H9 (cell line): ENCODE measurements at regions not wholly inside any gene's neighbourhood (a gene's known extent, or its start where the extent isn't known, plus 50 kb on each side); places are given as distances from the start of the nearest gene placed in this dataset.

Experiments used
- DNase-seq: peaks from one replicate; pipeline ENCODE4 v3.0.0-alpha.2; 2017
- H2AFZ ChIP-seq: one replicate; pipeline ENCODE4 v1.6.1; 2013; ENCODE audit warnings: mild to moderate bottlenecking, low read length, control low read depth, moderate library complexity
- H2AK5ac ChIP-seq: 2 replicates; pipeline ENCODE4 v1.6.1; 2013; ENCODE audit warnings: low read length, control low read depth, mixed read lengths; ENCODE audit not compliant: insufficient read length
- H2BK120ac ChIP-seq: one replicate; pipeline ENCODE4 v1.6.1; 2013; ENCODE audit warnings: low read depth, mild to moderate bottlenecking, low read length, control low read depth, inconsistent platforms; ENCODE audit not compliant: poor library complexity, severe bottlenecking
- H2BK12ac ChIP-seq: 2 replicates; pipeline ENCODE4 v1.6.1; 2013; ENCODE audit warnings: low read length, control low read depth, mixed read lengths, low read depth; ENCODE audit not compliant: insufficient read length
- H2BK15ac ChIP-seq: 2 replicates; pipeline ENCODE4 v1.6.1; 2013; ENCODE audit warnings: low read depth, low read length, control low read depth
- H2BK20ac ChIP-seq: one replicate; pipeline ENCODE4 v1.6.1; 2013; ENCODE audit warnings: low read depth, mild to moderate bottlenecking, low read length, control low read depth, inconsistent platforms; ENCODE audit not compliant: poor library complexity, severe bottlenecking
- H2BK5ac ChIP-seq: 2 replicates; pipeline ENCODE4 v1.6.1; 2013; ENCODE audit warnings: low read length, control low read depth, mixed read lengths; ENCODE audit not compliant: insufficient read length
- H3K14ac ChIP-seq: 2 replicates; pipeline ENCODE4 v1.6.1; 2013; ENCODE audit warnings: low read length, control low read depth; ENCODE audit not compliant: insufficient read depth
- H3K18ac ChIP-seq: 2 replicates; pipeline ENCODE4 v1.6.1; 2013; ENCODE audit warnings: low read depth, mild to moderate bottlenecking, mixed read lengths, low read length, control low read depth; ENCODE audit not compliant: insufficient read length
- H3K23ac ChIP-seq: 2 replicates; pipeline ENCODE4 v1.6.1; 2013; ENCODE audit warnings: low read length, control low read depth, mixed read lengths, low read depth; ENCODE audit not compliant: insufficient read length
- H3K23me2 ChIP-seq: 2 replicates; pipeline ENCODE4 v1.6.1; 2013; ENCODE audit warnings: low read depth, mild to moderate bottlenecking, mixed read lengths, low read length, control low read depth; ENCODE audit not compliant: insufficient read length, poor library complexity, severe bottlenecking
- H3K27ac ChIP-seq: 2 replicates; pipeline ENCODE4 v1.5.1; 2013; ENCODE audit warnings: low read length, control low read depth, mixed read lengths, low read depth; ENCODE audit not compliant: insufficient read length
- H3K27me3 ChIP-seq: 2 replicates; pipeline ENCODE4 v1.6.1; 2013; ENCODE audit warnings: low read length, control low read depth, inconsistent platforms; ENCODE audit not compliant: insufficient read depth
- H3K4ac ChIP-seq: 2 replicates; pipeline ENCODE4 v1.6.1; 2013; ENCODE audit warnings: low read depth, mild to moderate bottlenecking, control low read depth, inconsistent platforms, low read length, moderate library complexity
- H3K4me1 ChIP-seq: 2 replicates; pipeline ENCODE4 v1.6.1; 2013; ENCODE audit warnings: low read length, control low read depth, inconsistent platforms; ENCODE audit not compliant: insufficient read depth
- H3K4me2 ChIP-seq: 2 replicates; pipeline ENCODE4 v1.6.1; 2013; ENCODE audit warnings: low read length, control low read depth, mixed read lengths; ENCODE audit not compliant: insufficient read length, insufficient read depth
- H3K56ac ChIP-seq: 2 replicates; pipeline ENCODE4 v1.6.1; 2013; ENCODE audit warnings: low read depth, mild to moderate bottlenecking, mixed read lengths, low read length, control low read depth; ENCODE audit not compliant: insufficient read length
- H3K79me1 ChIP-seq: 2 replicates; pipeline ENCODE4 v1.6.1; 2013; ENCODE audit warnings: low read depth, mild to moderate bottlenecking, moderate library complexity, low read length, control low read depth, inconsistent platforms; ENCODE audit not compliant: insufficient read depth, poor library complexity, severe bottlenecking
- H3K79me2 ChIP-seq: 2 replicates; pipeline ENCODE4 v1.6.1; 2013; ENCODE audit warnings: low read length, control low read depth, inconsistent platforms; ENCODE audit not compliant: insufficient read depth
- H3K9ac ChIP-seq: 2 replicates; pipeline ENCODE4 v1.6.1; 2013; ENCODE audit warnings: low read length, control low read depth, mixed read lengths; ENCODE audit not compliant: insufficient read length; ENCODE audit errors: extremely low read depth
- H3K9me3 ChIP-seq: one replicate; pipeline ENCODE4 v1.6.1; 2013; ENCODE audit warnings: low read depth, low read length, inconsistent platforms; ENCODE audit not compliant: control insufficient read depth
- H3T11ph ChIP-seq: one replicate; pipeline ENCODE4 v1.6.1; 2013; ENCODE audit warnings: mild to moderate bottlenecking, low read length, control low read depth, inconsistent platforms
- H4K20me1 ChIP-seq: one replicate; pipeline ENCODE4 v1.6.1; 2013; ENCODE audit not compliant: control insufficient read depth, insufficient read length, insufficient read depth
- H4K5ac ChIP-seq: 2 replicates; pipeline ENCODE4 v1.6.1; 2013; ENCODE audit warnings: low read depth, mild to moderate bottlenecking, mixed read lengths, low read length, control low read depth; ENCODE audit not compliant: insufficient read length
- H4K8ac ChIP-seq: replicated peaks from 2 replicates; pipeline ENCODE4 v1.6.1; 2013; ENCODE audit warnings: low read length, control low read depth, mixed read lengths, low read depth; ENCODE audit not compliant: insufficient read length
- H4K91ac ChIP-seq: 2 replicates; pipeline ENCODE4 v1.6.1; 2013; ENCODE audit warnings: low read depth, mild to moderate bottlenecking, moderate library complexity, mixed read lengths, low read length, control low read depth; ENCODE audit not compliant: insufficient read length
- H3K27ac Mint-ChIP-seq, 3 experiments: 2 replicates in 2 of 3; 3 replicates in 1 of 3; pipeline ENCODE4 v1.8.0; 2020 to 2021; ENCODE audit warnings: mixed read lengths in 3 of 3, mild to moderate bottlenecking in 1 of 3, moderate library complexity in 1 of 3
- H3K27me3 Mint-ChIP-seq: 2 replicates; pipeline ENCODE4 v1.8.0; 2021; ENCODE audit warnings: low read depth, mild to moderate bottlenecking, moderate library complexity, mixed read lengths
- H3K36me3 Mint-ChIP-seq, 3 experiments: 2 replicates in 2 of 3; 3 replicates in 1 of 3; pipeline ENCODE4 v1.8.0; 2020 to 2021; ENCODE audit warnings: low read depth in 3 of 3, mixed read lengths in 3 of 3; ENCODE audit not compliant: insufficient read depth in 1 of 3
- H3K4me1 Mint-ChIP-seq, 2 experiments: 2 replicates each; pipeline ENCODE4 v1.8.0; 2020; ENCODE audit warnings: mixed read lengths in 2 of 2
- H3K4me3 Mint-ChIP-seq, 2 experiments: 2 replicates in 1 of 2; 3 replicates in 1 of 2; pipeline ENCODE4 v1.8.0; 2020 to 2021; ENCODE audit warnings: mild to moderate bottlenecking in 2 of 2, mixed read lengths in 2 of 2, moderate library complexity in 1 of 2
- H3K9me3 Mint-ChIP-seq, 2 experiments: 2 replicates in 1 of 2; 3 replicates in 1 of 2; pipeline ENCODE4 v1.8.0; 2020; ENCODE audit warnings: mild to moderate bottlenecking in 2 of 2, mixed read lengths in 2 of 2, moderate library complexity in 1 of 2
- WGBS: extraction: QIAGEN DNeasy Blood & Tissue Kit; methylation state at CpG from one replicate; pipeline ENCODE4 v1.1.7; 2013; ENCODE audit warnings: missing lambda C conversion rate, low lambda C conversion rate, mixed read lengths; ENCODE audit not compliant: insufficient read length; ENCODE audit errors: extremely low coverage; 5-methylcytosine and 5-hydroxymethylcytosine counted together
- TF ChIP-seq, protein P1 (sequence below): fragments of 200-600 bp; sonication (generic); conservative IDR thresholded peaks from 3 replicates; pipeline ENCODE4 v1.8.0; 2021; ENCODE audit warnings: antibody characterized with exemption, mild to moderate bottlenecking

DNA sequence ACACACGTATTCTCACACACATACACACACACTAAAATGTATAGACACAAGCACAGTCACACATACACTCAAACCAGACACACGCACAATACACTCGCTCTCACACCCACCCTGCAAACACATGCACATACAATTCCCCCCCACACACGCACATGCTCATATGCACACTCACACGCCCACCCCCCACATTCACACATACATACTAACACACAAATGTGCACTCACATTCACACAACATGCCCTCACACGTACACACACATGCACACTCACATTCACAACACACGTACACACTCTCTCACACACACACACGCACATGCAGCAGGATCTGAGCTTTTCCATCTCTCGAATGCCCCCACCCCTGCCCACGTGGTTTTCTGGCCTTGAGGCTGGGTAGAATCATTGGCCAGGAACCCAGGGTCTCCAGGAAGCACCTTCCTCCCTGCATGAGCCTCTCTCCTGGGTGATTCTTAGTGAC, 589.7 kb downstream of the PTPRU start:
- Histone ChIP-seq H2BK20ac (no peak overlapping the region), H3K27me3 (no peaks in the 10 kb centered on the region), H3K4ac (no peak overlapping the region), H3K4me2 (no peak overlapping the region), H3K23ac (no peak overlapping the region), H2BK15ac (no peak overlapping the region), H3K27ac (no peak overlapping the region), H4K20me1 (no peaks in the 10 kb centered on the region), H2AK5ac (no peak overlapping the region), H3K18ac (no peak overlapping the region), H2AFZ (no peak overlapping the region), H3T11ph (no peak overlapping the region), H2BK5ac (no peak overlapping the region), H4K91ac (no peak overlapping the region), H3K23me2 (no peaks in the 10 kb centered on the region), H2BK120ac (no peak overlapping the region), H3K4me1 (peaks cover 3% of the 10 kb centered on the region; the same call in 1 of the 2 replicates), H2BK12ac (no peak overlapping the region), H3K9ac (no peak overlapping the region), H4K5ac (no peak overlapping the region), H3K79me1 (no peaks in the 10 kb centered on the region), H3K79me2 (no peaks in the 10 kb centered on the region), H3K56ac (no peak overlapping the region), H4K8ac (peak overlapping the region; percentile 15), H3K14ac (no peak overlapping the region), H3K9me3 (no peaks in the 10 kb centered on the region)
- Mint-ChIP-seq H3K9me3 (no peaks in the 10 kb centered on the region; a peak in 1 of 5 replicates), H3K27ac (no peak overlapping the region), H3K27me3 (peaks cover 3% of the 10 kb centered on the region), H3K4me1 (peaks cover 7 to 12% of the 10 kb centered on the region in 2 experiments), H3K36me3 (no peaks in the 10 kb centered on the region), H3K4me3 (no peak overlapping the region)
- DNase-seq = no peak
- TF ChIP-seq, protein P1, sequence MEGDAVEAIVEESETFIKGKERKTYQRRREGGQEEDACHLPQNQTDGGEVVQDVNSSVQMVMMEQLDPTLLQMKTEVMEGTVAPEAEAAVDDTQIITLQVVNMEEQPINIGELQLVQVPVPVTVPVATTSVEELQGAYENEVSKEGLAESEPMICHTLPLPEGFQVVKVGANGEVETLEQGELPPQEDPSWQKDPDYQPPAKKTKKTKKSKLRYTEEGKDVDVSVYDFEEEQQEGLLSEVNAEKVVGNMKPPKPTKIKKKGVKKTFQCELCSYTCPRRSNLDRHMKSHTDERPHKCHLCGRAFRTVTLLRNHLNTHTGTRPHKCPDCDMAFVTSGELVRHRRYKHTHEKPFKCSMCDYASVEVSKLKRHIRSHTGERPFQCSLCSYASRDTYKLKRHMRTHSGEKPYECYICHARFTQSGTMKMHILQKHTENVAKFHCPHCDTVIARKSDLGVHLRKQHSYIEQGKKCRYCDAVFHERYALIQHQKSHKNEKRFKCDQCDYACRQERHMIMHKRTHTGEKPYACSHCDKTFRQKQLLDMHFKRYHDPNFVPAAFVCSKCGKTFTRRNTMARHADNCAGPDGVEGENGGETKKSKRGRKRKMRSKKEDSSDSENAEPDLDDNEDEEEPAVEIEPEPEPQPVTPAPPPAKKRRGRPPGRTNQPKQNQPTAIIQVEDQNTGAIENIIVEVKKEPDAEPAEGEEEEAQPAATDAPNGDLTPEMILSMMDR = no peak
- 100% methylated on average over 3 of the region's 10 CpGs for WGBS
